ENCODE measurements at regions not wholly inside any gene's neighbourhood (a gene's known extent, or its start where the extent isn't known, plus 50 kb on each side); places are given as distances from the start of the nearest gene placed in this dataset.

GRCh38 chr10:123389520-123389919 lies 235.3 kb downstream of the BUB3 start (continued):
- TF ChIP-seq HMGXB4 (CRISPR knock-in tag; IDR thresholded peaks at IDR 0.05) (no peak), KLF13 (tag; IDR thresholded peaks at IDR 0.05; ENCODE audit: borderline replicate concordance, low read depth) (no peak), ZBTB1 (CRISPR knock-in tag; IDR thresholded peaks at IDR 0.05; ENCODE audit: borderline replicate concordance, low read depth) (no peak), YY1 (IDR thresholded peaks at IDR 0.05; ENCODE audit: borderline replicate concordance in 1 of 3, control insufficient read depth in 1 of 3, extremely low read depth in 1 of 3, insufficient read depth in 3 of 3, insufficient read length in 1 of 3, insufficient replicate concordance in 2 of 3, low read depth in 1 of 3, low read length in 2 of 3) (no peak), ZNF77 (CRISPR knock-in tag; IDR thresholded peaks at IDR 0.05) (no peak)

- WGBS (ENCODE audit: insufficient coverage, low coverage, missing lambda C conversion rate): 0% methylated on average over 3 of the region's 4 CpGs
- FAIRE-seq: no peak
- H3K4me2 ChIP-seq (ENCODE audit: insufficient read depth, low read length): no peak overlapping the region
- no peak for TF ChIP-seq ZHX1 (conservative IDR thresholded peaks at IDR 0.05; ENCODE audit: low read length)
- TF ChIP-seq BRF1 (IDR thresholded peaks at IDR 0.05; ENCODE audit: borderline replicate concordance, extremely low read depth, insufficient read length): no peak
- TF ChIP-seq ETS1 (conservative IDR thresholded peaks at IDR 0.05; ENCODE audit: control insufficient read depth, low read depth, low read length): no peak
- TF ChIP-seq SAFB2 (IDR thresholded peaks at IDR 0.05; ENCODE audit: borderline replicate concordance, low read depth, low read length, severe bottlenecking): no peak
- TF ChIP-seq GATAD2A (IDR thresholded peaks at IDR 0.05): no peak
- no peak for TF ChIP-seq SREBF1 (IDR thresholded peaks at IDR 0.05; ENCODE audit: borderline replicate concordance, low read depth, low read length)
- TF ChIP-seq CSDE1 (IDR thresholded peaks at IDR 0.05): no peak
- TF ChIP-seq RBFOX2 (IDR thresholded peaks at IDR 0.05; ENCODE audit: low read depth, low read length): no peak
Observed at GRCh38 chr10:123390332-123390731, 236.1 kb downstream of the BUB3 start.

More at GRCh38 chr10:123390332-123390731, 236.1 kb downstream of the BUB3 start:
- Histone ChIP-seq H3K4me3 (no peak overlapping the region), H3K9me3 (replicated peaks; ENCODE audit: control insufficient read depth, insufficient read depth, low read depth, low read length) (no peaks in the 10 kb centered on the region), H3K27me3 (ENCODE audit: control insufficient read depth in 2 of 2, insufficient read depth in 2 of 2, low read length in 2 of 2) (no peaks in the 10 kb centered on the region), H3K79me2 (ENCODE audit: control insufficient read depth, insufficient read depth, low read length) (no peaks in the 10 kb centered on the region), H3K36me3 (ENCODE audit: control insufficient read depth, insufficient read depth, low read length) (no peaks in the 10 kb centered on the region), H4K20me1 (replicated peaks; ENCODE audit: control insufficient read depth, insufficient read depth, low read length) (no peaks in the 10 kb centered on the region), H3K4me1 (replicated peaks in 1 of 2; ENCODE audit: control insufficient read depth in 2 of 2, insufficient read depth in 2 of 2, low read length in 2 of 2) (no peaks in the 10 kb centered on the region), H3K27ac (ENCODE audit: extremely low read depth, low read depth, low read length) (no peak overlapping the region), H2AFZ (ENCODE audit: low read depth, low read length) (no peak overlapping the region), H3K9ac (ENCODE audit: insufficient read depth in 1 of 2, low read depth in 2 of 2, low read length in 2 of 2) (no peak overlapping the region), H3K9me1 (ENCODE audit: control insufficient read depth, insufficient read depth, low read length) (no peaks in the 10 kb centered on the region)
- no TSS peak for BruUV-seq (replicated peaks)
- ATAC-seq (no peak), DNase-seq (ENCODE audit: extremely low read depth in 1 of 4, low spot score in 3 of 4) (peak in 1 of 4 experiments; percentile 8)
- ChIA-PET POLR2A (no interaction called here), CTCF (ENCODE audit: low intra/inter-chr PET ratio) (no interaction called here)
- intact Hi-C loops (cut with micrococcal nuclease) (no loop called here), in situ Hi-C loops (cut with MboI) (no loop called here)
